Mesodermal cell (in vitro differentiated cells): ENCODE measurements at regions not wholly inside any gene's neighbourhood (a gene's known extent, or its start where the extent isn't known, plus 50 kb on each side); places are given as distances from the start of the nearest gene placed in this dataset.
"Not testable (repeated sequence)": the region's sequence is repeated elsewhere in the genome, so short reads cannot be mapped to it uniquely, and the experiment has no call there.

Experiments used
- H3K27ac ChIP-seq: 2 replicates; pipeline ENCODE4 v1.7.0; 2013; ENCODE audit warnings: mild to moderate bottlenecking, low read depth, low read length, moderate library complexity; ENCODE audit not compliant: severe bottlenecking
- H3K36me3 ChIP-seq: 2 replicates; pipeline ENCODE4 v1.7.1; 2013; ENCODE audit warnings: mild to moderate bottlenecking, low read length, moderate library complexity; ENCODE audit not compliant: control insufficient read depth, insufficient read depth
- H3K4me1 ChIP-seq: one replicate; pipeline ENCODE4 v1.7.1; 2013; ENCODE audit warnings: mild to moderate bottlenecking, low read length; ENCODE audit not compliant: insufficient read depth, control insufficient read depth, poor library complexity, severe bottlenecking
- H3K4me3 ChIP-seq: 2 replicates; pipeline ENCODE4 v1.7.0; 2013; ENCODE audit warnings: low read length, control low read depth, mild to moderate bottlenecking; ENCODE audit not compliant: insufficient read depth, poor library complexity, severe bottlenecking; ENCODE audit errors: extremely low read depth
- H3K9me3 ChIP-seq: 2 replicates; pipeline ENCODE4 v1.7.1; 2013; ENCODE audit warnings: mild to moderate bottlenecking, low read length, moderate library complexity; ENCODE audit not compliant: control insufficient read depth
- WGBS, 2 experiments: methylation state at CpG; one replicate each; pipeline ENCODE4 v1.1.5; 2013; ENCODE audit warnings: missing lambda C conversion rate in 2 of 2; ENCODE audit not compliant: insufficient coverage in 2 of 2; 5-methylcytosine and 5-hydroxymethylcytosine counted together

GRCh38 chr5:17847286-17847685, 213.0 kb downstream of the TAF11L14 start:
- Histone ChIP-seq H3K4me3 (no peak overlapping the region), H3K9me3 (no peaks in the 10 kb centered on the region), H3K36me3 (no peaks in the 10 kb centered on the region), H3K27ac (no peak overlapping the region), H3K4me1 (no peaks in the 10 kb centered on the region)
- WGBS, 2 experiments = 88 to 100% methylated on average over 2 of the region's 2 CpGs

DNA sequence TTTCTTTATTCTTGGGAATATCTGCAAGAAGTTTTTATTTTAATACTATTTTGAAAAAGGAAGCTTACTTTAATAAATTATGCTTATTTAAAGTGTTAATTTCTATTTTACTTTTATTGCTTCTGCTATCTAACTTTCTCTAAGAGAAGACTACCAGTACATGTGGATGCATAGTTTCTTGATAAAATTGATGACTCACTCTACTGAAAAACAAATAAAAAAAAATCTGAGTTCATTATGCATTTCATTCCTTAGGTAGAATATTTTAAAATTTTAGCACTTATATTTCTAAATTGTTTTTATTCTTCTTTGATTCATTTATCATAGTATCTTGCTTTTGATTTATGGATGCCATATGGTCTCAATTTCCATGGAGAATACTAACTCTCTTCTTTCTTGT, 217.9 kb downstream of the TAF11L14 start:
- Histone ChIP-seq H3K9me3 (no peaks in the 10 kb centered on the region), H3K4me3 (no peak overlapping the region), H3K27ac (no peak overlapping the region)

GRCh38 chr5:17852740-17853139, 218.5 kb downstream of the TAF11L14 start:
- H3K4me1 ChIP-seq = no peaks in the 10 kb centered on the region
- no peaks in the 10 kb centered on the region for H3K9me3 ChIP-seq
- no peak overlapping the region for H3K27ac ChIP-seq
- no peaks in the 10 kb centered on the region for H3K36me3 ChIP-seq
- no CpG with 5 or more reads among the region's 3 CpGs for WGBS, 2 experiments
- no peak overlapping the region for H3K4me3 ChIP-seq

More for the DNA sequence above, 217.9 kb downstream of the TAF11L14 start:
- H3K4me1 ChIP-seq = no peaks in the 10 kb centered on the region
- H3K36me3 ChIP-seq = no peaks in the 10 kb centered on the region

GRCh38 chr5:17854901-17855300, 220.6 kb downstream of the TAF11L14 start:
- no peaks in the 10 kb centered on the region for H3K4me1 ChIP-seq
- no peaks in the 10 kb centered on the region for H3K36me3 ChIP-seq
- no peak overlapping the region for H3K4me3 ChIP-seq
- H3K27ac ChIP-seq = no peak overlapping the region
- no peaks in the 10 kb centered on the region for H3K9me3 ChIP-seq

- H3K4me1 ChIP-seq = no peaks in the 10 kb centered on the region
- WGBS, 2 experiments = 100% methylated on average over 1 of the region's 2 CpGs; no CpG with 5 or more reads in 1 of the 2 experiments
- peaks cover 7% of the 10 kb centered on the region for H3K9me3 ChIP-seq
Measured at GRCh38 chr5:17860660-17861315, 226.5 kb downstream of the TAF11L14 start.

GRCh38 chr5:17864903-17865302, 230.6 kb downstream of the TAF11L14 start:
- not testable (repeated sequence) for H3K27ac ChIP-seq, H3K36me3 ChIP-seq, H3K4me3 ChIP-seq, H3K4me1 ChIP-seq, H3K9me3 ChIP-seq
- 80 to 94% methylated on average over 2 of the region's 2 CpGs for WGBS, 2 experiments

More at GRCh38 chr5:17860660-17861315, 226.5 kb downstream of the TAF11L14 start:
- H3K36me3 ChIP-seq = no peaks in the 10 kb centered on the region
- no peak overlapping the region for H3K27ac ChIP-seq
- H3K4me3 ChIP-seq = no peak overlapping the region

- not testable (repeated sequence) for H3K4me1 ChIP-seq, H3K9me3 ChIP-seq, H3K27ac ChIP-seq, H3K36me3 ChIP-seq, H3K4me3 ChIP-seq
- WGBS, 2 experiments = 67 to 100% methylated on average over 1 of the region's 1 CpG
Measured at GRCh38 chr5:17865966-17866365, 231.7 kb downstream of the TAF11L14 start.

DNA sequence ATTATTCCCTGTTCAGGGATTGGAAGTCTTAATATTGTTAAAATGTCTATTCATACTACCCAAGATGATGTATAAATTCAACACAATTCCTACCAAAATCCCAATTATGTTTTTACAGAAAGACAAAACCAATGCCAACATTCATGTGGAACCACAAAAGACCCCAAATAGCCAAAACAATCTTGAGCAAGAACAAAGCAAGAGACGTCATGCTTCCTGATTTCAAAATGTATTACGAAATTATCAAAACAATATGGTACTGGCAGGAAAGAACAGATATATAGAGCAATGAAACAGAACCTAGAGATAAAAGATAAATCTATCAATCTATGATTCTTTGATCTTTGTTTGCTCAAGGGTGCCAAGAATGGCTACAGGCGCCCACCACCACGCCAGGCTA, 237.9 kb downstream of the TAF11L14 start:
- no peaks in the 10 kb centered on the region for H3K4me1 ChIP-seq
- H3K27ac ChIP-seq = no peak overlapping the region
- no peak overlapping the region for H3K4me3 ChIP-seq
- H3K9me3 ChIP-seq = no peaks in the 10 kb centered on the region
- WGBS, 2 experiments = 94 to 100% methylated on average over 1 to 2 of the region's 4 CpGs
- H3K36me3 ChIP-seq = no peaks in the 10 kb centered on the region

DNA sequence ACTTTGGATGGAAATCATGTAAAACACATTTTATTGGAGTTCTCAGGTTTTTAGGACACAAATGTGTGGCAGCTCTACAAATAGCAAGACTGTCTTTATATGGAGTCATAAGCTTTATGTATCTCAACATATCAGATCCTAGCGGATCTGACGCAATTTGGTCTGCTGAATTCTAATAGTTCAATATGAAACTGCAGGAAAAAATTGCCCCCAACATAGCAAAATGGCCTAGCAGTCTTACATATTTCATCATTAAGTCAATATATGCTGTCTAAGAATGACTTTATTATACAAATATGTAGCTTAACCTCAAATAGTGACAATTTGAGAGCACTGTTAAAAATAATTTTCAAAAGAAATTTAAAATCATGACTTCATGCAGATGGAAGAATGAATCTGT, 244.3 kb downstream of the TAF11L14 start:
- H3K9me3 ChIP-seq = no peaks in the 10 kb centered on the region
- H3K4me1 ChIP-seq = no peaks in the 10 kb centered on the region
- H3K36me3 ChIP-seq = no peaks in the 10 kb centered on the region
- H3K27ac ChIP-seq = no peak overlapping the region
- WGBS, 2 experiments = 90% methylated on average over 2 of the region's 2 CpGs; no CpG with 5 or more reads in 1 of the 2 experiments
- H3K4me3 ChIP-seq = no peak overlapping the region

- no CpG with 5 or more reads among the region's 2 CpGs for WGBS, 2 experiments
- Histone ChIP-seq H3K4me3 (no peak overlapping the region), H3K27ac (no peak overlapping the region), H3K4me1 (no peaks in the 10 kb centered on the region), H3K9me3 (no peaks in the 10 kb centered on the region), H3K36me3 (no peaks in the 10 kb centered on the region)
Measured at GRCh38 chr5:17879276-17879675, 245.0 kb downstream of the TAF11L14 start.

GRCh38 chr5:17880869-17881268, 246.6 kb downstream of the TAF11L14 start:
- Histone ChIP-seq H3K4me1 (no peaks in the 10 kb centered on the region), H3K4me3 (no peak overlapping the region), H3K36me3 (no peaks in the 10 kb centered on the region), H3K9me3 (no peaks in the 10 kb centered on the region), H3K27ac (no peak overlapping the region)
- WGBS, 2 experiments = 100% methylated on average over 2 of the region's 4 CpGs; no CpG with 5 or more reads in 1 of the 2 experiments
